ENCODE measurements at regions not wholly inside any gene's neighbourhood (a gene's known extent, or its start where the extent isn't known, plus 50 kb on each side); places are given as distances from the start of the nearest gene placed in this dataset.
"Not testable (repeated sequence)": the region's sequence is repeated elsewhere in the genome, so short reads cannot be mapped to it uniquely, and the experiment has no call there.

GRCh38 chr1:117735045-117735992 is 129.5 kb downstream of the TENT5C start:
- peak overlapping the region; percentile 60; the same call in 1 of the 2 replicates for H3K4me2 ChIP-seq (ENCODE audit: low read depth, low read length)
- H3K79me2 ChIP-seq (ENCODE audit: low read length): no peaks in the 10 kb centered on the region
- H3K9me2 ChIP-seq (replicated peaks; ENCODE audit: insufficient read depth, low read length): no peaks in the 10 kb centered on the region
- H3K36me3 ChIP-seq (replicated peaks; ENCODE audit: insufficient read depth, low read length): no peaks in the 10 kb centered on the region
- H3K4me1 ChIP-seq (ENCODE audit: low read length): peaks cover 10% of the 10 kb centered on the region; the same call in 1 of the 2 replicates
- H2AFZ ChIP-seq (ENCODE audit: low read length): peak overlapping the region; percentile 84
- TF ChIP-seq CTCF (IDR thresholded peaks at IDR 0.05; ENCODE audit: low read length): no peak
- no peak for TF ChIP-seq EZH2phosphoT487 (IDR thresholded peaks at IDR 0.05; ENCODE audit: low read length)
- TF ChIP-seq EZH2 (optimal IDR thresholded peaks at IDR 0.05; ENCODE audit: low read depth, low read length): no peak
- peak overlapping the region; percentile 57 for H3K4me3 ChIP-seq (ENCODE audit: low read length)
- peak; percentile 42 for DNase-seq
- H3K27me3 ChIP-seq (replicated peaks; ENCODE audit: insufficient read depth, low read length): no peaks in the 10 kb centered on the region
- H3K27ac ChIP-seq (ENCODE audit: low read length): peak overlapping the region; percentile 16; the same call in 1 of the 2 replicates
- H3K9me3 ChIP-seq (replicated peaks; ENCODE audit: insufficient read depth, low read length): no peaks in the 10 kb centered on the region
- peak overlapping the region; percentile 40; the same call in 1 of the 2 replicates for H3K9ac ChIP-seq (ENCODE audit: low read length)
- H4K20me1 ChIP-seq (ENCODE audit: insufficient read depth, low read length): no peaks in the 10 kb centered on the region
- H3F3A ChIP-seq (ENCODE audit: insufficient read depth, low read length): no peaks in the 10 kb centered on the region

- Histone ChIP-seq H3K9me3 (replicated peaks; ENCODE audit: insufficient read depth, low read length) (no peaks in the 10 kb centered on the region), H3K27me3 (replicated peaks; ENCODE audit: insufficient read depth, low read length) (no peaks in the 10 kb centered on the region), H2AFZ (ENCODE audit: low read length) (no peak overlapping the region), H3K4me3 (ENCODE audit: low read length) (no peak overlapping the region), H3K9ac (ENCODE audit: low read length) (no peak overlapping the region), H3K4me1 (ENCODE audit: low read length) (peaks cover 10% of the 10 kb centered on the region; the same call in 1 of the 2 replicates), H3K4me2 (ENCODE audit: low read depth, low read length) (no peak overlapping the region), H4K20me1 (ENCODE audit: insufficient read depth, low read length) (no peaks in the 10 kb centered on the region), H3K79me2 (ENCODE audit: low read length) (no peaks in the 10 kb centered on the region), H3K36me3 (replicated peaks; ENCODE audit: insufficient read depth, low read length) (no peaks in the 10 kb centered on the region), H3F3A (ENCODE audit: insufficient read depth, low read length) (no peaks in the 10 kb centered on the region), H3K9me2 (replicated peaks; ENCODE audit: insufficient read depth, low read length) (no peaks in the 10 kb centered on the region), H3K27ac (ENCODE audit: low read length) (no peak overlapping the region)
- TF ChIP-seq CTCF (IDR thresholded peaks at IDR 0.05; ENCODE audit: low read length) (no peak), EZH2phosphoT487 (IDR thresholded peaks at IDR 0.05; ENCODE audit: low read length) (no peak), EZH2 (optimal IDR thresholded peaks at IDR 0.05; ENCODE audit: low read depth, low read length) (no peak)
- DNase-seq: no peak
Observed at GRCh38 chr1:117739504-117739903, 133.7 kb downstream of the TENT5C start.

GRCh38 chr1:117740496-117740895 is 134.6 kb downstream of the TENT5C start:
- H3K36me3 ChIP-seq (replicated peaks; ENCODE audit: insufficient read depth, low read length): no peaks in the 10 kb centered on the region
- H3K4me2 ChIP-seq (ENCODE audit: low read depth, low read length): no peak overlapping the region
- no peak overlapping the region for H2AFZ ChIP-seq (ENCODE audit: low read length)

GRCh38 chr1:117746565-117746964 is 140.7 kb downstream of the TENT5C start:
- not testable (repeated sequence) for H2AFZ ChIP-seq (ENCODE audit: low read length); H3K36me3 ChIP-seq (replicated peaks; ENCODE audit: insufficient read depth, low read length); H3K9ac ChIP-seq (ENCODE audit: low read length); H3K27me3 ChIP-seq (replicated peaks; ENCODE audit: insufficient read depth, low read length); DNase-seq; H3K4me1 ChIP-seq (ENCODE audit: low read length); H3K79me2 ChIP-seq (ENCODE audit: low read length); H3K4me2 ChIP-seq (ENCODE audit: low read depth, low read length); H3K9me2 ChIP-seq (replicated peaks; ENCODE audit: insufficient read depth, low read length); H3K4me3 ChIP-seq (ENCODE audit: low read length); H3K9me3 ChIP-seq (replicated peaks; ENCODE audit: insufficient read depth, low read length); H4K20me1 ChIP-seq (ENCODE audit: insufficient read depth, low read length); H3F3A ChIP-seq (ENCODE audit: insufficient read depth, low read length); H3K27ac ChIP-seq (ENCODE audit: low read length)

More at GRCh38 chr1:117740496-117740895, 134.6 kb downstream of the TENT5C start:
- no peak for TF ChIP-seq EZH2phosphoT487 (IDR thresholded peaks at IDR 0.05; ENCODE audit: low read length)
- TF ChIP-seq EZH2 (optimal IDR thresholded peaks at IDR 0.05; ENCODE audit: low read depth, low read length): no peak
- TF ChIP-seq CTCF (IDR thresholded peaks at IDR 0.05; ENCODE audit: low read length): no peak
- no peak for DNase-seq
- no peaks in the 10 kb centered on the region for H3K79me2 ChIP-seq (ENCODE audit: low read length)
- H3K9me3 ChIP-seq (replicated peaks; ENCODE audit: insufficient read depth, low read length): no peaks in the 10 kb centered on the region
- no peaks in the 10 kb centered on the region for H3F3A ChIP-seq (ENCODE audit: insufficient read depth, low read length)
- H3K4me3 ChIP-seq (ENCODE audit: low read length): no peak overlapping the region
- no peak overlapping the region for H3K27ac ChIP-seq (ENCODE audit: low read length)
- no peak overlapping the region for H3K9ac ChIP-seq (ENCODE audit: low read length)
- no peaks in the 10 kb centered on the region for H3K27me3 ChIP-seq (replicated peaks; ENCODE audit: insufficient read depth, low read length)
- H3K4me1 ChIP-seq (ENCODE audit: low read length): peaks cover 4% of the 10 kb centered on the region; the same call in 1 of the 2 replicates
- H3K9me2 ChIP-seq (replicated peaks; ENCODE audit: insufficient read depth, low read length): no peaks in the 10 kb centered on the region
- no peaks in the 10 kb centered on the region for H4K20me1 ChIP-seq (ENCODE audit: insufficient read depth, low read length)

Data from MM.1S (cell line).